ENCODE measurements at regions not wholly inside any gene's neighbourhood (a gene's known extent, or its start where the extent isn't known, plus 50 kb on each side); places are given as distances from the start of the nearest gene placed in this dataset.
"Not testable (repeated sequence)": the region's sequence is repeated elsewhere in the genome, so short reads cannot be mapped to it uniquely, and the experiment has no call there.

GRCh38 chr22:22059291-22060002 lies 76.9 kb upstream of the TOP3B start:
- H3K4me1 ChIP-seq, result peaks cover 42% of the 10 kb centered on the region
- ChIA-PET POLR2A (no interaction called here), CTCF (no interaction called here)
- no TSS peak for BruUV-seq (replicated peaks)
- H3K27me3 ChIP-seq (replicated peaks; ENCODE audit: control insufficient read depth, insufficient read depth, low read length), result no peaks in the 10 kb centered on the region
- Mint-ChIP-seq H3K4me1 (ENCODE audit: low read depth, unreplicated experiment) (peaks cover 17% of the 10 kb centered on the region), H3K27me3 (ENCODE audit: insufficient read depth, unreplicated experiment) (no peaks in the 10 kb centered on the region), H3K36me3 (ENCODE audit: insufficient read depth, unreplicated experiment) (no peaks in the 10 kb centered on the region), H3K4me3 (ENCODE audit: unreplicated experiment) (no peak overlapping the region), H3K9me3 (ENCODE audit: unreplicated experiment) (no peaks in the 10 kb centered on the region), H3K27ac (ENCODE audit: unreplicated experiment) (no peak overlapping the region)
- no peak overlapping the region for H3K4me3 ChIP-seq (ENCODE audit: low read depth, low read length)
- DNase-seq, result no peak
- intact Hi-C loops (cut with micrococcal nuclease; ENCODE audit: unreplicated experiment), result no loop called here
- no peak for TF ChIP-seq CTCF (IDR thresholded peaks at IDR 0.05; ENCODE audit: insufficient read depth in 1 of 2, low read depth in 1 of 2, low read length in 1 of 2, severe bottlenecking in 1 of 2, unreplicated experiment in 1 of 2)
- H3K9me3 ChIP-seq, result no peaks in the 10 kb centered on the region
- no peaks in the 10 kb centered on the region for H3K36me3 ChIP-seq (ENCODE audit: control insufficient read depth, insufficient read depth, low read length)

- POLR2A ChIA-PET, result no interaction called here
- peak overlapping the region; percentile 24 for H3K27ac Mint-ChIP-seq (ENCODE audit: unreplicated experiment)
- TF ChIP-seq CTCF (IDR thresholded peaks at IDR 0.05; ENCODE audit: insufficient read depth in 1 of 2, low read depth in 1 of 2, low read length in 1 of 2, severe bottlenecking in 1 of 2, unreplicated experiment in 1 of 2), result no peak
- H3K9me3 Mint-ChIP-seq (ENCODE audit: unreplicated experiment), result no peaks in the 10 kb centered on the region
- Histone ChIP-seq H3K9me3 (no peaks in the 10 kb centered on the region), H3K4me3 (ENCODE audit: low read depth, low read length) (no peak overlapping the region), H3K27me3 (replicated peaks; ENCODE audit: control insufficient read depth, insufficient read depth, low read length) (no peaks in the 10 kb centered on the region), H3K4me1 (peaks cover 42% of the 10 kb centered on the region), H3K36me3 (ENCODE audit: control insufficient read depth, insufficient read depth, low read length) (no peaks in the 10 kb centered on the region)
- peak in 1 of 2 experiments; percentile 42 for DNase-seq
- H3K4me3 Mint-ChIP-seq (ENCODE audit: unreplicated experiment), result no peak overlapping the region
- no TSS peak for BruUV-seq (replicated peaks)
- H3K27me3 Mint-ChIP-seq (ENCODE audit: insufficient read depth, unreplicated experiment), result peaks cover 2% of the 10 kb centered on the region
- H3K36me3 Mint-ChIP-seq (ENCODE audit: insufficient read depth, unreplicated experiment), result no peaks in the 10 kb centered on the region
- intact Hi-C loops (cut with micrococcal nuclease; ENCODE audit: unreplicated experiment), result no loop called here
- peaks cover 17% of the 10 kb centered on the region for H3K4me1 Mint-ChIP-seq (ENCODE audit: low read depth, unreplicated experiment)
- CTCF ChIA-PET, result no interaction called here
Measured at GRCh38 chr22:22058633-22059290, 76.2 kb upstream of the TOP3B start.

GRCh38 chr22:22057617-22058378 lies 75.2 kb upstream of the TOP3B start:
- ChIA-PET POLR2A (no interaction called here), CTCF (no interaction called here)
- H3K36me3 ChIP-seq (ENCODE audit: control insufficient read depth, insufficient read depth, low read length), result no peaks in the 10 kb centered on the region
- Mint-ChIP-seq H3K4me1 (ENCODE audit: low read depth, unreplicated experiment) (peaks cover 17% of the 10 kb centered on the region), H3K36me3 (ENCODE audit: insufficient read depth, unreplicated experiment) (no peaks in the 10 kb centered on the region), H3K4me3 (ENCODE audit: unreplicated experiment) (no peak overlapping the region), H3K27me3 (ENCODE audit: insufficient read depth, unreplicated experiment) (peaks cover 2% of the 10 kb centered on the region), H3K9me3 (ENCODE audit: unreplicated experiment) (no peaks in the 10 kb centered on the region), H3K27ac (ENCODE audit: unreplicated experiment) (peak overlapping the region; percentile 24)
- H3K27me3 ChIP-seq (replicated peaks; ENCODE audit: control insufficient read depth, insufficient read depth, low read length), result no peaks in the 10 kb centered on the region
- H3K4me3 ChIP-seq (ENCODE audit: low read depth, low read length), result no peak overlapping the region
- TF ChIP-seq CTCF (IDR thresholded peaks at IDR 0.05; ENCODE audit: insufficient read depth in 1 of 2, low read depth in 1 of 2, low read length in 1 of 2, severe bottlenecking in 1 of 2, unreplicated experiment in 1 of 2), result no peak
- H3K9me3 ChIP-seq, result no peaks in the 10 kb centered on the region
- peaks cover 42% of the 10 kb centered on the region for H3K4me1 ChIP-seq
- no peak for DNase-seq
- no TSS peak for BruUV-seq (replicated peaks)
- intact Hi-C loops (cut with micrococcal nuclease; ENCODE audit: unreplicated experiment), result no loop called here

GRCh38 chr22:22056809-22057594 lies 74.4 kb upstream of the TOP3B start:
- H3K9me3 ChIP-seq; H3K4me3 Mint-ChIP-seq (ENCODE audit: unreplicated experiment); H3K27me3 ChIP-seq (replicated peaks; ENCODE audit: control insufficient read depth, insufficient read depth, low read length); H3K4me3 ChIP-seq (ENCODE audit: low read depth, low read length); H3K9me3 Mint-ChIP-seq (ENCODE audit: unreplicated experiment); H3K36me3 ChIP-seq (ENCODE audit: control insufficient read depth, insufficient read depth, low read length); BruUV-seq (replicated peaks); POLR2A ChIA-PET; H3K36me3 Mint-ChIP-seq (ENCODE audit: insufficient read depth, unreplicated experiment); H3K27me3 Mint-ChIP-seq (ENCODE audit: insufficient read depth, unreplicated experiment); H3K27ac Mint-ChIP-seq (ENCODE audit: unreplicated experiment); intact Hi-C loops (cut with micrococcal nuclease; ENCODE audit: unreplicated experiment); CTCF ChIA-PET: not testable (repeated sequence)
- H3K4me1 ChIP-seq, result peaks cover 41% of the 10 kb centered on the region
- peak in 1 of 2 experiments; percentile 24 for DNase-seq
- peaks cover 17% of the 10 kb centered on the region for H3K4me1 Mint-ChIP-seq (ENCODE audit: low read depth, unreplicated experiment)

All from Caco-2 (cell line).